ENCODE measurements at regions not wholly inside any gene's neighbourhood (a gene's known extent, or its start where the extent isn't known, plus 50 kb on each side); places are given as distances from the start of the nearest gene placed in this dataset.

DNA sequence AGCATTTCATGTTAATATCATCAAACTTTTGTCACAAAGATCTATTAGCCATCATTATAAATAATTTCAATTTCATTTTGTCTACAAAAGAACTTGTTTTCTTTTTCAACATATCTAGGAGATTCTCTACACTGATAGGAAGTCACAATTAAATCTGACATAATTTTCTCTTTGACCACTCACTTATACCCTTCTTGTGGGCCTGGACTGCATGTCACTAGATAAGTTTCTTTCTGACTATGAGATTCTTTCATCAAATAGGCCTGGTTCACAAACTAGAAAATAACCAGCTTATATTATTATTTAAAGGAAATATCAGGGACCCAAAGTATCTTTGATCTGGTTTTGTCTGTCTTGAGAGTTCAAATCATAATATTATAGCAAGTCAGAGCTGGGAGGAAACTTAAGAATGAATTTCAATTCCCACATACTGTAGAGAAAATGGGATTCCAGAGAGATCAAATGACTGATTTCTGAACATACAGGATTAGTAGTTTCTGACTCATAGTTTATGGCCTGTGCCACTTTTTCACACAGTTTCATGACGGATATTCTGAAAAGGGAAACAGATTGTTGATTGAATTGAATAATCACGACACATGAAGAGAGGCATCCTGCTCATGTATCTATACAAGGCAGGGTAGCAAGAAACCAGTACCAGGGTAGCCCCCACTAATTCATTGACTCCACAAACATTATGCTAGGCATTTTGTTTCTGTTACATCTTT lies 355.8 kb downstream of the GPATCH2 start:
- no peak for TF ChIP-seq CTCF (conservative IDR thresholded peaks at IDR 0.05; ENCODE audit: low read length)
- no peak for TF ChIP-seq EZH2phosphoT487 (IDR thresholded peaks at IDR 0.05; ENCODE audit: borderline replicate concordance)

Measured in Loucy (cell line).